ENCODE measurements at regions not wholly inside any gene's neighbourhood (a gene's known extent, or its start where the extent isn't known, plus 50 kb on each side); places are given as distances from the start of the nearest gene placed in this dataset.

DNA sequence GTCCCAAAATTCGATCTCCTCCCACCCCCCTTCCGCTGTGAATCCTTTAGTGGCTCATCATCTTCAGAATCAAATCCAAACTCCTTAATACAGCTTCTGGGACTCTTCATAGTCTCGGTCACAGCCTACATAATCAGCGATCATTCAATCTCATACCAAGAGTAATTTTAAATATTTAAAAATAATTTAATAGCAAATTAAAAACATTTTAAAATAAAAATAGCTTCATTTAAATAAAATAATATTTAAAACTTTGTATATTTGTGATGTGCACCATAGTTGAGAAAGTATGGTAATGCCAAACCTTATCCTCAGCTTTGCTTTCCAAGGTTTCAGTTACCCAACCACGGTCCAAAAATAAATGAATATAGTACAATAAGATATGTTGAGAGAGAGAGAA, 70.0 kb upstream of the NR3C1 start:
- no peak overlapping the region for H3K9ac ChIP-seq (ENCODE audit: low read length)
- no peaks in the 10 kb centered on the region for H3K9me3 ChIP-seq (replicated peaks; ENCODE audit: insufficient read depth, low read length)
- no peak for TF ChIP-seq EZH2 (optimal IDR thresholded peaks at IDR 0.05; ENCODE audit: low read depth, low read length)
- TF ChIP-seq, protein P1, sequence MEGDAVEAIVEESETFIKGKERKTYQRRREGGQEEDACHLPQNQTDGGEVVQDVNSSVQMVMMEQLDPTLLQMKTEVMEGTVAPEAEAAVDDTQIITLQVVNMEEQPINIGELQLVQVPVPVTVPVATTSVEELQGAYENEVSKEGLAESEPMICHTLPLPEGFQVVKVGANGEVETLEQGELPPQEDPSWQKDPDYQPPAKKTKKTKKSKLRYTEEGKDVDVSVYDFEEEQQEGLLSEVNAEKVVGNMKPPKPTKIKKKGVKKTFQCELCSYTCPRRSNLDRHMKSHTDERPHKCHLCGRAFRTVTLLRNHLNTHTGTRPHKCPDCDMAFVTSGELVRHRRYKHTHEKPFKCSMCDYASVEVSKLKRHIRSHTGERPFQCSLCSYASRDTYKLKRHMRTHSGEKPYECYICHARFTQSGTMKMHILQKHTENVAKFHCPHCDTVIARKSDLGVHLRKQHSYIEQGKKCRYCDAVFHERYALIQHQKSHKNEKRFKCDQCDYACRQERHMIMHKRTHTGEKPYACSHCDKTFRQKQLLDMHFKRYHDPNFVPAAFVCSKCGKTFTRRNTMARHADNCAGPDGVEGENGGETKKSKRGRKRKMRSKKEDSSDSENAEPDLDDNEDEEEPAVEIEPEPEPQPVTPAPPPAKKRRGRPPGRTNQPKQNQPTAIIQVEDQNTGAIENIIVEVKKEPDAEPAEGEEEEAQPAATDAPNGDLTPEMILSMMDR (IDR thresholded peaks at IDR 0.05; ENCODE audit: low read length): no peak
- TF ChIP-seq EZH2phosphoT487 (IDR thresholded peaks at IDR 0.05; ENCODE audit: low read length): no peak
- no peak overlapping the region for H3K27ac ChIP-seq (ENCODE audit: low read length)
- no peaks in the 10 kb centered on the region for H3K27me3 ChIP-seq (replicated peaks; ENCODE audit: insufficient read depth, low read length)
- no peaks in the 10 kb centered on the region for H4K20me1 ChIP-seq (ENCODE audit: insufficient read depth, low read length)
- H3K4me2 ChIP-seq (ENCODE audit: low read depth, low read length): no peak overlapping the region
- no peak overlapping the region for H2AFZ ChIP-seq (ENCODE audit: low read length)
- H3K36me3 ChIP-seq (replicated peaks; ENCODE audit: insufficient read depth, low read length): no peaks in the 10 kb centered on the region
- no peaks in the 10 kb centered on the region for H3F3A ChIP-seq (ENCODE audit: insufficient read depth, low read length)
- no peaks in the 10 kb centered on the region for H3K79me2 ChIP-seq (ENCODE audit: low read length)
- H3K4me1 ChIP-seq (ENCODE audit: low read length): no peaks in the 10 kb centered on the region
- no peaks in the 10 kb centered on the region for H3K9me2 ChIP-seq (replicated peaks; ENCODE audit: insufficient read depth, low read length)
- no peak for DNase-seq
- no peak overlapping the region for H3K4me3 ChIP-seq (ENCODE audit: low read length)

DNA sequence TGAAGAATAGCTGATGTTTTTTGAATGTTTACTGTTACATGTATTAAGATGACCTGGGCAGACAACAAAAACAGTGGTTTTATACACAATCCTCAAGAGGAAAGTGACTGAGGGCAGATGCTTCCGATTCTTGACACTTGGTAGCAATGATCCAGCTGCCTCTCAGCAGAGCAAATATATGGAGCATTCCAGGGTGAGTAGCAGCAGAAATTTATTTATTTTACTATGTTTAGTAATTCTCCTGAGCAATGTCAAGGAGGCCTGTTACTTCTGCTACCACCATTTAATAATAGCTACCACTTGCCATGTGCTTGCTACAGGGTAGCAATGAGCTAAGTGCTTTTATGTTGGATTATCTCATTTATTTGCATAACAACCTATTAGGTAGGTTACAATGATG, 69.1 kb upstream of the NR3C1 start:
- Histone ChIP-seq H4K20me1 (ENCODE audit: insufficient read depth, low read length) (no peaks in the 10 kb centered on the region), H3K79me2 (ENCODE audit: low read length) (no peaks in the 10 kb centered on the region), H3K4me1 (ENCODE audit: low read length) (no peaks in the 10 kb centered on the region), H3K9me3 (replicated peaks; ENCODE audit: insufficient read depth, low read length) (no peaks in the 10 kb centered on the region), H3K36me3 (replicated peaks; ENCODE audit: insufficient read depth, low read length) (no peaks in the 10 kb centered on the region), H3K9me2 (replicated peaks; ENCODE audit: insufficient read depth, low read length) (no peaks in the 10 kb centered on the region), H3K9ac (ENCODE audit: low read length) (no peak overlapping the region), H3K4me2 (ENCODE audit: low read depth, low read length) (no peak overlapping the region), H3K27me3 (replicated peaks; ENCODE audit: insufficient read depth, low read length) (no peaks in the 10 kb centered on the region), H3F3A (ENCODE audit: insufficient read depth, low read length) (no peaks in the 10 kb centered on the region), H3K4me3 (ENCODE audit: low read length) (no peak overlapping the region), H3K27ac (ENCODE audit: low read length) (no peak overlapping the region), H2AFZ (ENCODE audit: low read length) (no peak overlapping the region)
- TF ChIP-seq EZH2 (optimal IDR thresholded peaks at IDR 0.05; ENCODE audit: low read depth, low read length): no peak
- TF ChIP-seq EZH2phosphoT487 (IDR thresholded peaks at IDR 0.05; ENCODE audit: low read length): no peak
- TF ChIP-seq, protein P1 (IDR thresholded peaks at IDR 0.05; ENCODE audit: low read length): no peak
- DNase-seq: no peak

DNA sequence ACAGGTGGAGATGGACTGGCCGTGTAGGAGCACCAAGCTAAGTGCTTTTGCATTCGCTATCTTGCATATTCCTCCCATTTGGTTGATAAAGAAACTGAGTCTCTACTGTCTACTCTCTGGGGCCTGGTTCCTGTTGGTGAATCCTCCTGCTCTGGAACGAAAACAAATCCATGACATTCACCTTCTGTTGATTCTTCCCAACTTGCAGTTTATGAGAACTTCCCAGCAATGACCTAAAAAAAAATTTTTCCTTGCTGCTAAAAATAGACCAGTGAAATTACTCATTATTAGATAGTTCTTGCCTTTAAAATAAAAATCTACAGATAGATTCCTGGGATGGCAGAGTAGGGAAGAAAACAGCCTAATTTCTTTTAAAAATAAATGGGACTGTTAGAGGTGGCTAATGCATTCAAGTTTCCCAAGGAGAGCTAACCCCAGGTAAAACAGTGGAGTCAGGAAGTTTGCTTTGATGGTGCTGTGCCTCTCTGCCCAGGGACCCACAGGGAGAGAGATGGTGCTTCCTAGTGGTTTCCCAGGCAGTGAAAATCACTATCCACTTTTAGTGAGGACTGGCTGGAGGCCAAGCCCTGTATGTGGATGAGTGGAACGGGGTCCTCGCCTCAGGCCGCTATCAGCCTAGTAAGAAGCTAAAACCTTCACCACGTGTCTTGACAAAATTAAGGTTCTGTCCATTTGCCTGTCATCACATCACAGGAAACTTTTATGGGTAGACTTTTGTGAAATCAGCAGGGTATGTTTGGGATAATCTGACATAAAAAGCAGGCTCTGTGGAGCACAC, 68.4 kb upstream of the NR3C1 start:
- H3K9ac ChIP-seq (ENCODE audit: low read length): no peak overlapping the region
- DNase-seq: no peak
- H3K27ac ChIP-seq (ENCODE audit: low read length): no peak overlapping the region

More for the DNA sequence above, 68.4 kb upstream of the NR3C1 start:
- H3K4me1 ChIP-seq (ENCODE audit: low read length): no peaks in the 10 kb centered on the region
- H3K79me2 ChIP-seq (ENCODE audit: low read length): no peaks in the 10 kb centered on the region
- no peaks in the 10 kb centered on the region for H4K20me1 ChIP-seq (ENCODE audit: insufficient read depth, low read length)
- no peak overlapping the region for H3K4me3 ChIP-seq (ENCODE audit: low read length)
- H2AFZ ChIP-seq (ENCODE audit: low read length): no peak overlapping the region
- H3K9me3 ChIP-seq (replicated peaks; ENCODE audit: insufficient read depth, low read length): no peaks in the 10 kb centered on the region
- TF ChIP-seq EZH2 (optimal IDR thresholded peaks at IDR 0.05; ENCODE audit: low read depth, low read length) (no peak), EZH2phosphoT487 (IDR thresholded peaks at IDR 0.05; ENCODE audit: low read length) (no peak)
- TF ChIP-seq, protein P1 (IDR thresholded peaks at IDR 0.05; ENCODE audit: low read length): no peak
- no peaks in the 10 kb centered on the region for H3K36me3 ChIP-seq (replicated peaks; ENCODE audit: insufficient read depth, low read length)
- H3K4me2 ChIP-seq (ENCODE audit: low read depth, low read length): no peak overlapping the region
- H3F3A ChIP-seq (ENCODE audit: insufficient read depth, low read length): no peaks in the 10 kb centered on the region
- H3K9me2 ChIP-seq (replicated peaks; ENCODE audit: insufficient read depth, low read length): no peaks in the 10 kb centered on the region
- no peaks in the 10 kb centered on the region for H3K27me3 ChIP-seq (replicated peaks; ENCODE audit: insufficient read depth, low read length)

Measured in MM.1S (cell line).